HG03095 (cell line): ENCODE measurements at regions not wholly inside any gene's neighbourhood (a gene's known extent, or its start where the extent isn't known, plus 50 kb on each side); places are given as distances from the start of the nearest gene placed in this dataset.
"Not testable (repeated sequence)": the region's sequence is repeated elsewhere in the genome, so short reads cannot be mapped to it uniquely, and the experiment has no call there.

Experiments used
- ATAC-seq: cut with Tn5 transposase; IDR thresholded peaks from one replicate; pipeline ENCODE4 v1.9.1; 2021; ENCODE audit warnings: moderate library complexity; ENCODE audit not compliant: unreplicated experiment

DNA sequence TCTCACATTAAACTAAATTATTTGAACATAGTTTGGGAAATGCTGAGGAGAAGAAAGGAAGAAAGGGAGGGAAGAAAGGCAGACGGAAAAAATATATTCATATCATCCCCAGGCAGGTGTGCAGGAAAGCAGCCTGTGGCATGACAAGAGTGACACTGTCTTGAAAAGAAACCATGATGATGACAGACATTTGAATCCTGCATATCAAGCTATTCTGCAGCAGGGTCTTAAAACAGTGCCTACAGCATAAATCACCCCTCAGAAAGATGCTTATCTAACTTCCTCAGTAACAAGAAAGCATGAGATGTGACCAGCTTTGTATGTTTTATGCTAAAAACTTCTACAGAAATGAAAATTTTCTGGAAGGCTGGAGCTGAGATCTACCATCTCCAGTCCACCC is 144.5 kb upstream of the GRM7 start:
- no peak for ATAC-seq

DNA sequence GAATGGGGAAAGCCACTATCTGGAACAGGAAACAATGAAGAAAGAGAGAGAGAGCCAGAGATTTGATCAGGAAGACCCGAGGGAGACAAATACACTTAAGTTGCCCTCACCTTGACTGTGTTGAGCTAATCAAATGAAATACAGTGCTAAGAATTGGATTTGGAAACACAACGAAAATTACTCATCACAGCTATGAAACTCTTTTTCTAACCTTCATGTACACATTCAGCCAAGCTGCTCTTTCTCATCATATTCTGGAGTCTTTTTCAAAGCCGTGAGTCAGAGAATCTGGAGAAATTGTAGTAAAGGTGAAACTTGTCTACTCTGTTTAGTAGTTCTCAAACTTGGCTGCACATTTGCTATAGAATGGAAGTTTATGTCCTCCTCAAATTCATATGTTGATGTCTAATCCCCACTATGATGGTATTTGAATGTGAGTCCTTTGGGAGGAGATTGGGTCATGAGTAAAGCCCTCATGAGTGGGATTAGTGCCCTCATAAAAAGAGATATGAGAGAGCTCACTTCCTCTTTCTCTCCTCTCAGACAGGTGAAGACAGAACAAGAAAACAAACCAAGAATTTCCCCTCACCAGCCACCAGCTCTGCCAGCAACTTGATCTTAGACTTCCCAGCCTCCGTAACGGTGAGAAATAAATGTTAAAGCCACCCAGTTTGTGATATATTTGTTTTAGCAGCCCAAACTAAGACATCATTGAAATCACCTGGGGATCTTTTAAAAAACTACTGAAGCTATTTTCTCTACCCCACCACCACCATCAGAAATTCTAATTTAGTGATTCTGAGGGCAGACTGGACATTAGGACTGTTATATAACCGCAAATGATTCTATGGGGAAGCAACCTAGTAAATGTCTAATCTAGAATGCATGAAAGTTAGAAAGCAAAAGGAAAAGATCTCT is 143.6 kb upstream of the GRM7 start:
- ATAC-seq: peak; percentile 93

DNA sequence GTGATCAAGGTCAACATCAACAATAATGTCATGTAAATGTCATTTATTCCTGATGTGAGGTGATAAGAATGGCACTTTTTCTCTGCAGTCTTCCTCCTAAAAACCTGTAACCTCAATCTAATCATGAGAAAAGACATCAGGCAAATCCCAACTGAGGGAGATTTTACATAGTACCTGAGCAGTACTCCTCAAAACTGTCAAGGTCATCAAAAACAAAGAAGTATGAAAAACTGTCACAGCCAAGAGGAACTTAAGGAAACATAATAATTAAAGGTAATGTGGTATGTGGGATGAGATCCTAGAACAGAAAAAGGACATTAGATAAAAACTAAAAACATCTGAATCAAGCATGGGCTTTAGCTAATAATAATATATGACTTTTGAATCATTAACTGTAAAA is 140.9 kb upstream of the GRM7 start:
- no peak for ATAC-seq

DNA sequence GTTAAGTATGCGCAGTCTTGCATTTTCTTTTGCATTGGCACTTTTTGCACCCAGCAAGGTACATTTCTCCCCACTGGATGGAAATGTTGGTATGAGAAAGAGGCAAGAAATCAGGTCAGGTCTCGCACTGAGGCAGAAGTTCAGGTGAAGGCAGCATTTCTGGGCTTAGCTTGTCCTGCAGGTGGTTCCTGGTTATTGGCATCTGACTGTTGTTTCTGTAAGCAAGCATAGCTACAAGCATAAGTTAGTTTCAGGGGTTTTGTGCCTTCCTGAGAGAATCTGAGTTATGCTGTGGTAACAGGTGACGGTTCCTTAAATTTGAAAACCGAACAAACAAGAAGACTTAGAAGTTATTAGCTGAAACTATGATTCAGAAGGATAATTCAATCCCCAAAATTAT is 139.4 kb upstream of the GRM7 start:
- no peak for ATAC-seq

DNA sequence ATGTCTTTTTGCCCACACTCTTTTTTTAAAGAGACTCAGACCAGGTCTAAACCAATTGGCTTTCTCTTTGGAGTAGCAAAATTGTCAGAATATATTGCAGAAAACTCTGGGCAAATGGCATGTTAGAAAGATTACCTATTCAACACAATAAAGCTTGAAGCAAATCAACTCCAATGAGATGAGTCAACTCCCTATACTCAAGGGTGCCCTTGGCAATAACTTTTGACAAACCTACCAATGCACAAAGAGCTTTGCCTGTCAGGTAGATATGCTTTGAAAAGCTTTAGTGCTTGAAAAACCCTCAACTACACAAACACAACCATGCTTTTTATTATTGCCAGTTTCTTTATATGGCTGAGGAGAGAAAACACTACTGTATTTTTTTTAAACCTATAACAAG is 137.7 kb upstream of the GRM7 start:
- no peak for ATAC-seq

DNA sequence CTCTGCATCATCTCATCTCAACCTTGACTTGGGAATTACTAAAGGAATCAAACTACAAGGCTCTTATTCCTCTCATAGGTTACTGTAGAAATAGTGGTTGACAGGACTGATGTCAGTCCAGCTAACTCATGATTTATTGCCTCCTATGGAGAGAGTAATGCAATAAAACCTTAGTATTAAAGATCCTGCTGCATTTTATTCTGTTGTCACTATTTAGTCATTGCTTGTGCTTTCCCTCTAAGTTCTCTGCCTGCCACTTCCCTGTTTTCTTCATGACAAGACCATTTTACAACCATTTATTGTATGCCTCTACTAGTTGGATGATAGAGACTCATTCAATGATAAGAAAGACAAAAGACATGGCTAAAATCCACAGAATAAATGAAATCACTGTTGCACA is 134.1 kb upstream of the GRM7 start:
- no peak for ATAC-seq

DNA sequence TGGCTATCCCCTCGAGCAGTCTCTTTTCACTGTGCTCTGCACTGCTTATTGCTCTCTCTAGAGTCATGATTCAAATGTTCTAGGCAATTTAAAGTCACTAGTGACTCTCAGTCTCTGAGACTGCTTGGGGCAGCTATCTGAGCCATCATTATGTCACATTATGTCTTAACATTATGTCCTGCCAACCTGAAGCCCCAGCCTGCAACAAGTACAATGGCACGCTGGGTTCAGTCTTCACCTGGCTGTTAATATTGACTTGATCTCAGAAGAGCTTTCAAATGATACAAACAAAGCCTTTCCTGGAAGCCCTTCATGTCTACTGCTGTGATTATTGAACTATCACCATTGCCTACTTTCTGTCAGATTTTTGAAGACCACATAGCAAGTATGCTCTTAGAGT is 128.1 kb upstream of the GRM7 start:
- ATAC-seq: no peak

DNA sequence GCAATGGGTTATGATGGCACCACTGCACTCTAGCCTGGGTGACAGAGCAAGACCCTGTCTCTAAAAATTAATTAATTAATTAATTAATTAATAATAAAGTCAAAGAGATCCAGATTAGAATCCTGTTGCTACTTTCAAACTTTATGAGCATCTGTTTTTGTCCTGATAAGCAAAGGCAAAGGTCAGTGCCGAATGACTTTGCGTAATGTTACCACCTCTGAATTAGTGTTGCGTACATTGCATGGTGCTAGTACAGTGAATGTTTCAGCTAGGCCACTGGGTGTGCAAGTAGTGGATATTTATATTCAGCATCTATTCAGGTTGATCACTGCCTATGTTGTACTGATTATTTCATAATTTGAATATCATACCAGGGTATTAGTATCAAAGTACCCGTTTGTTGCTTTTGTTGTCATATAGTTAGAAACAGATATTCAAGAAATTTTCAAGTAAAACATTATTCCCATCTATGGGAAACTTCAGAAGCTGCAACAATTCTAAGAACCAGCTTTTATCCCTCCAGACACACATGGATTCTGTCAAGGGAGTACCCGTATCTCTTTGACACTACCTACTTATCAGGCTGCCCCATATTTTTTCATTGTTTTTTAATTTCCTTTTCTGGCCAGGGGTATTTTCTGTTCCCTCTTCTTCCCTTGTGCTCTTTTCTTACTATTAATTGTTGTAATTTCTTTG is 127.1 kb upstream of the GRM7 start:
- no peak for ATAC-seq

DNA sequence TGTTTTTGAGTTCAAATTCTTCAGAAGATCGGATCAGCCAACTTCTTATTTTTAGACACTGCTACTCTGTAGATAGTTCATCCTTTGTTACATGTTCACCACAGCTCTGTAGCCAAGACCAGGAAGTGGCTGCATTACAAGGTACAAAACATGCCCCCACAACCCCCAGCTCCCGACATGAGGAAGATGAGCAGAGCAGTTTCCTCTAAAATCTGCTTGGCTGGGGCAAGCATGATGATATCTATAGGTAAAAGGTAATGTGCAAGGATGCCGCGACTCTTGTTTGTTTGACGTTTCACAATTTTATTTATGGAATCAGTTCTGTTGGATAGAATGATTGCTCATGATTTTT is 126.5 kb upstream of the GRM7 start:
- no peak for ATAC-seq

DNA sequence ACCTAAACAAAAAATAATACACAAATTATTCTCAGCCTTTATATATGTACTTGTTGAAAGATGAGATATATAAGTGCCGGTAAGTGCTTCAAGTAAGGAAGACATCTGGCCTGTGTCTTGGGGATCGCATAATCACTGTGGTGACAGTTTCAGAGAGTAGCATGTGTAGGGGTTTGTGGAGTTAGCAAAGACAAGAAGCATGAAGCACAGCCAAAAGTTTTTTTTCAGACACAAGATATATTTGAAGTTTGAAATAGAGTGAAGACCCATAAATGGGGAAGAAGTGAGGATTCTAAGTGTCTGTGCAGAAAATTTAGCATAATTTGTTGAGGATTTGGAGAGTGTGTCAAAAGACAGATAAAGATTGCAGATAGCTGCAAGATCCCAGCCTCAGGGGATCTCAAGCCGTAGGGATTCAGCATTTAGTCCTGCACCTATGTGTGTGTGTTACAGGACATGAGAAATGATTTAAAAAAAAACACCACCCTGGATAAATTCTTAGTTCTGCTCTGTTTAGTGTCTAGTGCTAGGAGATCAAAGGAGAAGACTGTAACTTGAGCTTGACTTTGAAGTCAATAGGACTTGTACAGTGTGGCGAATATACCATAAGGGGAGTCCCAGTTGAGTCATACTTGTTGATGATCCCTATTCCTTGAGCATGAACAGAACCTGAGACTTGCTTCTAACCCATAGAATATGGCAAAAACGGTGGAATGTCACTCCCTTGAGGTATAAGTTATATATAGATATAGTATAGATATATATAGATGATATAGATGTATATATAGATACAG is 123.9 kb upstream of the GRM7 start:
- ATAC-seq: no peak

DNA sequence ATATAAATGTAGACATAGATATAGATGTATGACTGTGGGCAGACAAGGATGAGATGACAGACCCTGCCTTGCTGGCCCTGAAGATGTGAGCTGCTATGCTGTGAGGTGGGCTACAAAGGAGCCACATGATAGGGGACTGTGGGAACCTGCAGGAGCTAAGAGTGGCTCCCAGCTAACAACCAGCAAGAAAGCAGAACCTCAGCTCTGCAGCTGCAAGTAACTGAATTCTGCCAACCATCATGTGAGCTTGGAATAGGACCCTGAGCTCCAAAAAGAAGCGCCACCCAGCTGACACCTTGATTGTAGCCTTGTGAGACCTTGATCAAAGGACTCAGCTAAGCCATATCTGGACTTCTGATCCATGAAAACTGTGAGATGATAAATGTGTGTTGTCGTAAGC is 123.3 kb upstream of the GRM7 start:
- ATAC-seq: no peak

DNA sequence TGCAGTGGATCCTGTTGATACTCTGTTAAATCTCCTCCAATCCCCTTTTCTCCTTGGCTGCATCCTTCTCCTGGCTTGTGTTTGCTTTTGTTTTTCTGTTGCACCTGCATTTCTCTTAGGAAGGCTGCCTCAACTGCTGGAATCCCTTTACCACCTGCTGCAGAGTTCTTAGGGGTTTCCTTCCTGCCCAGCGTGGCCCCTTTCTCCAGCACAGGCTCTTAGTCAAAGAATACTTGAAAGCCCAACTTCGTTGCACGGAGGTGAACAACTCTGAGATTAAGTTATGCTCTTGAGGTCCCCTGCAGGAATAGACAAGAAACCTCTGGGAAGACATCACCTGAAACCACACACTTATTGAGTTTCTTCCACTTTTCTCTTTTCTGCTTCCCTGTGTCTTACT is 121.6 kb upstream of the GRM7 start:
- no peak for ATAC-seq

DNA sequence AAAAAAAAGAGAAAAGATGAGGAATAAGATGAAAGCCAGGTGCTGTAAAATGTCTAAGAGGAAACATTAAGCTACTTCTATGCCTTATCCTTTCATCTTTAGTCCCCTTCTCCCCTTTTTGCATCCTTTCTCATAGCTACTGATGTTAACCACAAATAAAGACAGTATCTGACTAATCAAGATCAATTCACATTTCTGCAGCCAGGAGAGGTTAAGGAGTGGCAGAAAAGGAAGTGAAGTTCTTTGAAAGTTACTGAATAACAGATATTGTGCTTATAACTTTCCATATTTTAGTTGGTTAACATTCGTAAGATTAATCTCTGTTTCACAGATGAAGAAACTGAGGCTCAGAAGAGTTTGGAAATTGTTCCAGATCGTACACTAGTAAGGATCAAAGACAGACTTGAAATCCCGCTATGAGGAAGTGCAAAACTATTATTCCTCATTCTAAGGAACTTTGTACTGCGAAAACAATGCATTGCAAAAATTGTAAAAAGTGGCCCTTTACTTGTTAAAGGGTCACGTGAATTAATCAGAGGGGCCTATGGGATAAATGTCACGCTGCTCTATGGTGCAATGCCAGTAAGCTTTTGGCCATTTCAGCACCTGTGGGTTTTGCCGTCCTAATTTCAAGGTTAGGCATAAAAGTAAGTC is 117.7 kb upstream of the GRM7 start:
- ATAC-seq: no peak

DNA sequence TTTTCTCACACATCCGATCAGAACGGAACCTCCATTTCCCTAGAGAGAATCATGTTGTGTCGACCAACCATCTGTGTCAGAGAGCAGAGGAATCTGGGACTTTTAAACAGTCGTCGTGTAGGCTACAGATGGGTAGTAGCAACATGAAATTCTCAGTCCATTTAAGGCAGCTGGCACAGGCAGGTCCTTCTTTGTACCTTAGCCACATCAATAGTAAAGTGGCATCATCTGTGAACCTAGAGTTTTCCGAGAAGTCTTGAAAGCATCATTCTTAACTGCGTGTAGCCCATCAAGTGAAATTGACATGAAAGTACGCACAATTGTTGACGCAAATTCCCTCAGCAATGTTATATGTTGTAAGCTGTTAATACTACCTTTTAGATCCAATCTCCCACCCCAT is 114.5 kb upstream of the GRM7 start:
- ATAC-seq: no peak

DNA sequence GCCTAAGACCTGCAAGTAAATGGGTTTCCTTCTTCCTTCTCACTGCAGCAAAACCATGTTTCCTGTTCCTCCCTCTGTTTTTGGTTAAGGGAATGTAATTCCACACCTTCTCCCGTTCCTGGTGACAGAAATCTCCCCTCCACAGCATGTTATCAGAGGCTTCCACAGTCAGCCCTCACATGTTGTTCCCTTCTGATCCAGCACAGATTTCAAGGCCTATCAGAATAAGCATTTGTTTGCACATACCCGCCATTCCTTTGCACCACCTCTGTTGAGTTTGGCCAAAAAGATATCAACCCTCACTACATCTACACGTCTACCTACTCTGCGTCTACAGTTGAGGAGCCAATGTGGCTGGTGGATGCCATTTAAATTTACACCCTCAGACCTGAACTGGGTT is 113.9 kb upstream of the GRM7 start:
- no peak for ATAC-seq

DNA sequence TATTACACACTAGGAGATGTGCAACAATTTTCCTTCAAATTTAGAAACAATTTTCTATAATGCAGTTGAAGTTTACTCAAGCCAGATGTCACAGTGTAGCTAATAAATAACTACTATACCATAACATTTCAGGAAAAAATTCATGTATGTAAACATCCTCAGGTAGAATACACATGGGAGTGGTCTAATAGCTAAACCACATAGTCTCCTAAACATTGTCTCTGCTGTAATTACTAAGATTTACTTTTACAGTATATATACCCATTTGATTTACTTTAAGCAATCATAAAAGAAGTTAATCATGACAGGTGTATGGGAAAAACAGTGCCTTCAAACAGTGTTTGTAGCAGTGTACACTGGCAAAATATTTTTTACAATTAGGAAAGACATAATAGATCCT is 110.1 kb upstream of the GRM7 start:
- no peak for ATAC-seq

DNA sequence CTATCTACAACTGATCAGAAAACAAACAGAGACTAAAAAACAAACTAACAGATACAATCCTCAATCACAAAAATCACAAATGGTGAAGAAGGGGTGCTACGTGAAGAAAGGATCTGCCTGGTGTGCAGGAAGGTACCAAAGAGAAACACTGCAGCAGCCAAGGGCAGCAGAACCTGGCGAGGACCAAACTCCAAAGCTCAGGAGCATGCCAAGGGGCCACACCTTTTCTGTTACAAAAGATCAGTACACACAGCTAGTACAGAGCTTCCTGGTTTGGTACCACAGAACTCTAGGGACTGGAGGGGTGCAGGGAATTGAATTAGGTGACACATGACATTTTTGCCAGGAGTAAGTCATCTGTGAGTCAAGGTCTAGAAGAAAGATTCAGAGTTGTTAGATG is 107.4 kb upstream of the GRM7 start:
- ATAC-seq: no peak

DNA sequence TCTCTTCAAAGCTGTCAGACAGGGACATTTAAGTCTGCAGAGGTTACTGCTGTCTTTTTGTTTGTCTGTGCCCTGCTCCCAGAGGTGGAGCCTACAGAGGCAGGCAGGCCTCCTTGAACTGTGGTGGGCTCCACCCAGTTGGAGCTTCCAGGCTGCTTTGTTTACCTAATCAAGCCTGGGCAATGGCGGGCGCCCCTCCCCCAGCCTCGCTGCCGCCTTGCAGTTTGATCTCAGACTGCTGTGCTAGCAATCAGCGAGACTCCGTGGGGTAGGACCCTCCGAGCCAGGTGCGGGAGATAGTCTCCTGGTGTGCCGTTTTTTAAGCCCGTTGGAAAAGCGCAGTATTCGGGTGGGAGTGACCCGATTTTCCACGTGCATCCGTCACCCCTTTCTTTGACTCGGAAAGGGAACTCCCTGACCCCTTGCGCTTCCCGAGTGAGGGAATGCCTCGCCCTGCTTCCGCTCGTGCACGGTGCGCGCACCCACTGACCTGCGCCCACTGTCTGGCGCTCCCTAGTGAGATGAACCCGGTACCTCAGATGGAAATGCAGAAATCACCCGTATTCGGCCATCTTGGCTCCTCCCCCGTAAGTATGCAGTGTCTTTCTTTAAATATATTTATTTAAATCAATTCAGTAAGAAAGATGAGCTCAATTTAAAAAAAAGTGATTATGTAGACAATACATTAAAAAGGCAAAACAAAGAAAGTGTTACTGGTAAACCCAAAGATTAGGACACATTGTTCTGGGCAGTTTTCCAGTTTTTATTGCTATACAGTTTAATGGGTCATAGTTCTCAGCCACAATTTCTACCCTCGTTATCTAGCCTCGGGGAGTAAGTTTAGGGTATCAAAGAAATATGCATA is 91.2 kb upstream of the GRM7 start:
- ATAC-seq: not testable (repeated sequence)

DNA sequence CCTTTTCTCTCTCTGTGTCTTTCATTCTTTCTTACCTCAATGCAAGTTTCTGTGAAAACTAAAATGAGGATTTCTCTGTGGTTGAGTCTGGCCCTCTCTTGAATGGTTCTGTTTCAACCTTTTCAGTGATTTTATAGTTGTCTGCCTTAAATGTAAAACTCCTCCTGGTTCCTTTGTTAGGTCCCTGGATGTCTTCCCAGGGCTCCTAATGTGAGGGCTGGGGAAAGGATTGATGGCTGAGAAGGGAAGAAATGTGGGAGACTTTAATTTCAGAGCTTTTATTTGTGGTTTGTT is 90.6 kb upstream of the GRM7 start:
- ATAC-seq: no peak

DNA sequence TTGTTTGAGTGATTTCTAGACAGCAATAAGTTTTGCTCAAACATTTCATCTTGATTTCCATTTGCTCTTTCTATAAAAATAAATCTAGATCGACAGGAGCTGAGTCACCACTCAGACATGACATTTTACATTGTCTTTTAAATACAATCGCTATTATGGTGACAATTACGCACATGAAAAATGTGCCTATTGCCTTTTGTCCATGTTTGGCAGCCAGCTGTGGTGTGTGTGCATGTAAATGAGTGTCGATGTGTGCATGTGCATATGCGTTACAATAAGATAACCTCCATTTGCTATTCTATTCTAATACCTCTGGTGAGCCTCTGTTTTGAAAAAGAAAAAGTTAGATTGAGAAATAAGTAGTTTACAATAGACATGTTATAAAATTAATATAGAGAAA is 89.7 kb upstream of the GRM7 start:
- ATAC-seq: no peak

DNA sequence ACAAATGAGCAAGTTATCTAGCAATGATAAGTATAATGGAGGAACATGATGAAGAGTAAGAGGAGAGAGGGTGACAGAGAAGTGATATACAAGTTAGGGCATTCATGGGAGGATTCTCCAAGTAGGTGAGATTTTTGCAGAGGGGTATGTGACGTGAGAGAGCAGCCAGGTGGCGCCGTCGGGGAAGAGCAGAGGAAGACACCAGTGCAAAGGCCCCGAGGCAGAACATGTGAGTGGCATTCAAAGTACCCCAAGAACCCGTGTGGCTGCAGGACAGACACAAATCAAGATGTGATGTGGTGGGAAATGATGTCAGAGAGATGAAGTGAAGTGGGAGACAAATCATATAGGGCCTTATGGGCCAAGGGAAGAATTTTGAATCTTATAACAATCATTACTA is 81.8 kb upstream of the GRM7 start:
- no peak for ATAC-seq
